ENCODE measurements at regions not wholly inside any gene's neighbourhood (a gene's known extent, or its start where the extent isn't known, plus 50 kb on each side); places are given as distances from the start of the nearest gene placed in this dataset.

- H3K27ac ChIP-seq: no peak overlapping the region
- H3K36me3 ChIP-seq: no peaks in the 10 kb centered on the region
- H3K4me1 ChIP-seq: peaks cover 0 to 5% (median 0%) of the 10 kb centered on the region in 9 donors
- TF ChIP-seq CTCF (IDR thresholded peaks at IDR 0.05): peak in 8 of 9 donors; percentile 22 to 66 (median 58)
- intact Hi-C loops (cut with DNase I): loop anchor here in 2 of 10 donors (5.0 to 10.0 kb wide), 2 partner anchors 93 to 95 kb away; partner anchors contain the start of gene PGRMC2 (in 2 of the 2)
- 42 to 61% methylated on average over 3 of the region's 3 CpGs for WGBS, 2 donors
- peaks cover 0 to 14% (median 0%) of the 10 kb centered on the region in 11 donors for H3K9me3 ChIP-seq
- no peak overlapping the region for H3K4me3 ChIP-seq
- H3K27me3 ChIP-seq: no peaks in the 10 kb centered on the region
- DNase-seq: peak in 1 of 2 donors; percentile 42
- peak; percentile 49 to 83 (median 72) for ATAC-seq
Observed at GRCh38 chr4:128379860-128380259, 92.2 kb upstream of the PGRMC2 start.

GRCh38 chr4:128378668-128379067 lies 91.1 kb upstream of the PGRMC2 start:
- peaks cover 0 to 14% (median 0%) of the 10 kb centered on the region in 11 donors for H3K9me3 ChIP-seq
- no peak for TF ChIP-seq CTCF (IDR thresholded peaks at IDR 0.05)
- WGBS, 2 donors: 95 to 98% methylated on average over 3 of the region's 3 CpGs
- peaks cover 0 to 5% (median 0%) of the 10 kb centered on the region in 9 donors for H3K4me1 ChIP-seq
- no peak overlapping the region for H3K27ac ChIP-seq
- no peak for ATAC-seq
- H3K4me3 ChIP-seq: no peak overlapping the region
- intact Hi-C loops (cut with DNase I): no loop called here
- DNase-seq: no peak
- H3K27me3 ChIP-seq: no peaks in the 10 kb centered on the region
- H3K36me3 ChIP-seq: no peaks in the 10 kb centered on the region

- Histone ChIP-seq H3K9me3 (peaks cover 0 to 14% (median 0%) of the 10 kb centered on the region in 11 donors), H3K27ac (no peak overlapping the region), H3K4me3 (no peak overlapping the region), H3K36me3 (no peaks in the 10 kb centered on the region), H3K27me3 (no peaks in the 10 kb centered on the region), H3K4me1 (peaks cover 0 to 6% (median 0%) of the 10 kb centered on the region in 9 donors)
- TF ChIP-seq CTCF (IDR thresholded peaks at IDR 0.05): no peak
- intact Hi-C loops (cut with DNase I): no loop called here
- DNase-seq (no peak), ATAC-seq (no peak)
- WGBS, 2 donors: 85 to 96% methylated on average over 4 of the region's 4 CpGs
Observed at GRCh38 chr4:128376958-128377357, 89.3 kb upstream of the PGRMC2 start.

- H3K27ac ChIP-seq: no peak overlapping the region
- DNase-seq (no peak), ATAC-seq (no peak)
- peaks cover 0 to 14% (median 0%) of the 10 kb centered on the region in 11 donors for H3K9me3 ChIP-seq
- no peak overlapping the region for H3K4me3 ChIP-seq
- peaks cover 0 to 12% (median 2%) of the 10 kb centered on the region in 9 donors for H3K4me1 ChIP-seq
- no peaks in the 10 kb centered on the region for H3K36me3 ChIP-seq
- intact Hi-C loops (cut with DNase I): no loop called here
- WGBS, 2 donors: 93 to 95% methylated on average over 5 of the region's 5 CpGs
- H3K27me3 ChIP-seq: no peaks in the 10 kb centered on the region
- no peak for TF ChIP-seq CTCF (IDR thresholded peaks at IDR 0.05)
Observed at GRCh38 chr4:128376303-128376702, 88.7 kb upstream of the PGRMC2 start.

Measured in heart right ventricle (tissue), 16 donors.